ENCODE measurements at regions not wholly inside any gene's neighbourhood (a gene's known extent, or its start where the extent isn't known, plus 50 kb on each side); places are given as distances from the start of the nearest gene placed in this dataset.
"Not testable (repeated sequence)": the region's sequence is repeated elsewhere in the genome, so short reads cannot be mapped to it uniquely, and the experiment has no call there.

DNA sequence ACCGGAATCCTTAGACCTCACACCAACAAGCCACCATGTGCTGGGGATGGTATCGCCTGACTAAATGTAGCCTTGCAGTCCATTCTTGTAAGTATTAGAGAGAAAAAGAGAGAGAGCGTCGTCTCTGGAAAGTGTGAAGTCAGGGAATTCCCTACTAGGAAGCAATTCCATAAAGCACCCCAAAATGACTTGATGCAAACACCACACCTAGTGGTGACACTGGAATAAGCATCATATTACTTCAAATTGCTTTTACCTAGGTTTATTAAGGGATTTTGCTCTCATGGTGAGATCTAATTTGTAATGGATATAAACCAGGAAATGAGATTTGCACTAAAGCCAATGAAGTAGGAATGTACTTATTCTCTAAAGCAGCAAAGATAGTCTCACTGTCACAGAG, 111.4 kb upstream of the METTL9 start:
- not testable (repeated sequence) for DNase-seq (ENCODE audit: low read depth, low spot score)

DNA sequence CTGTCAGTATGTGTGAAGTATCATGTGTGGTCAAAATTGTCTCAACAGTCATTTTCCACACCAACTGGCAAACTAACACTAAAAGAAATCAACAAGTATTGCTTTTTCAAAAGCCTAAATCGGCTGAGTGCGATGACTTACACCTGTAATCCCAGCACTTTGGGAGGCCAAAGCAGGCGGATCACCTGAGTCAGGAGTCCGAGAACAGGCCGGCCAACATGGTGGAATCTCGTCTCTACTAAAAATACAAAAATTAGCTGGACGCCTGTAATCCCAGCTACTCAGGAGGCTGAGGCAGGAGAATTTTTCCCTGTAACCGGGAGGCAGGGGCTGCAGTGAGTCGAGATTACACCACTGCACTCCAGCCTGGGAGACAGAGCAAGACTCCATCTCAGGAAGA, 100.3 kb upstream of the METTL9 start:
- not testable (repeated sequence) for DNase-seq (ENCODE audit: low read depth, low spot score)

DNA sequence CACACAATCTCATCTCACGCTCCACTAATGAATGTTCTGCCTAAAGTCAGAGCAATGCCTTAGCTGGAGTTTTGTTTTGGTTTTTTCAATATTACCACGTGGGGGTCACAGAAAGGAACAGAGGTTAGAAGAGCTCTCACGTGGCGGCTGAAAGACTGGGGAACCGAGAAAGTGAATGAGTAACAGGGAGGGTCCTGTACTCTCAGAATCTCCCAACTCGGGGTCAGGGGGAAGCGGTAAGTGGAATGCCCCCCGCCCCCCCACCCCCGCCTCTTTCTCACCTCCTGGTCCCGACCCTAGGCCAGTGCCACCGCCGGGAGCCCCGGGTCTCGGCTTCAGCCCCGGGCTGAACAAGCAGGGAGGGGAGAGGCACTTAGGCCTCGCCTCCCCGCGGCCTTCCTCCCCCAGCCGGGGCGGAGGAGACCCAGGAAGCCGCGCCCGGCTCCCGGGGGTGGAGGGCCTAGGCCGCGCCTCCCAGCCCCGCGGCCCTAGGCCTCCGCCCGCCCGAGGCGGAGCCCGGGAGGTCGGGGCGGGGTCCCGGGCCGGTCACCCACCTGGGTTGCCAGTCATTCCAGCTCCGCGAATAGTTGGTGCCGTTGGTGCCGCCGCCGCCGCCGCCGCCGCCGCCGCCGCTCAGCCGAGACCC, 98.0 kb upstream of the METTL9 start:
- not testable (repeated sequence) for DNase-seq (ENCODE audit: low read depth, low spot score)

DNA sequence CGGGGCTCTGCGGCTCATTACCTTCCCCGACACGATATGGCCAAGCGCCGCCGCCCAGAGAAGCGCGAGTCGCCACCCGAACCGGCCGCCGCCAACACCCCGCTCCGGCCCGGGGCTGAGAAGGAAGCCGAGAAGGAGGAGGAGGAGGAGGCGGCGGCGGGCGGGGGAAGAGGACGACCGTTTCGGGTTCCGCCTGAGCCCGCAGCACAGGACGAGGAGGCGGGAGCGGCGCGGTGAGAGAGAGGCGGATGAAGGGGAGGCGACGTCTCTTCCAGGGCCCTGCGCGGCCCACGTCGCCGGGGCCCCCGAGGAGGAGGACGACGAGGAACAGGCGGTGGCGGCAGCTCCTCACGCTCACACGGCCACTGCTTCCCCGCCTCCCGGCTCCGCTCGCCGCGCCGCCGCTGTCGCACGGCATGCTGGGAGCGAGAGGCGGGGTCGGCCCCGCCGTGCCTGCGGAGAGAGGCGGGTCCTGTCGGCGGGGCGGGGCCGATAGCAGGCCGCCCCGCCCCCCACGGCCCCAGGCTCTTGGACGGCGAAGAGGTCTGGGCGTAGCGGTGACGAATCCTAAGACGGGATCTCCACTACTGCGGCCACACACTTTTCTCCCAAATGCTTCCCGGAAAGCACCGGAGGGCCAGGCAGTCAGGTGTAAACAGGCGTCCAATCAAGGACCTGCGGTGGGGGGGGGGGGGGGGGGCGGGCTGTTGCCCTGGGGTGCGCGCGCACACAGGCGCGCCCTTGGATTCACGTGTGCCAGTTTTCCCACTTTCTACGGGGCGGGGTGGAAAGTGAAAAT, 97.3 kb upstream of the METTL9 start:
- peak; percentile 70 for DNase-seq (ENCODE audit: low read depth, low spot score)

GRCh38 chr16:21503574-21503920, 95.8 kb upstream of the METTL9 start:
- DNase-seq (ENCODE audit: low read depth, low spot score): not testable (repeated sequence)

DNA sequence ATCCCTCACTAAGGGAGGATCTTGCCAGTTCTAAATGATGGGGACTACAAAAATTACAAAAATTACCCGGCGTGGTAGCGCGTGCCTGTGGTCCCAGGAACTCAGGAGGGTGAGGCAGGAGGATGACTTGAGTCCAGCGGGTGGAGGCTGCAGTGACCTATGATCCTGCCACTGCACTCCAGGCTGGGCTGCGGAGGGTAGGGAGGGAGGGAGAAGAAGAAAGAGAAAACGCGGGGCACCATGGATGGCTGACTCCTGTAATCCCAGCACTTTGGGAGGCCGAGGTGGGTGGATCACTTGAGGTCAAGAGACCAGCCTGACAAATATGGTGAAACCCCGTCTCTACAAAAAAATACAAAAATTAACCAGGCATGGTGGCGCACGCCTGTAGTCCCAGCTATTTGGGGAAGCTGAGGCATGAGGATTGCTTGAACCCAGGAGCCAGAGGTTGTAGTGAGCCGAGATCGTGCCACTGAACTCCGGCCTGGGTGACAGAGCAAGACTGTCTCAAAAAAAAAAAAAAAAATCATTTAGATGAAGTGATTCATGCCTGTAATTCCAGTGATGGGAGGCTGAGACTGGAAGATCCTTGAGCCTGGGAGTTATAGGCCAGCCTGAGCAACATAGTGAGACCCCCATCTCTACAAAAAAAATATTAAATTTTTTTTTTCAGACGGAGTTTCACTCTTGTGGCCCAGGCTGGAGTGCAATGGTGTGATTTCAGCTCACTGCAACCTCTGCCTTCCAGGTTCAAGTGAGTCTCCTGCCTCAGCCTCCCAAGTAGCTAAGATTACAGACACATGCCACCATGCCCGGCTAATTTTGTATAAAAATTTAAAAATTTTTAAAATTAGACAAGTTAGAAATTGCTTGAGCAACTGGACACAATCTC, 95.2 kb upstream of the METTL9 start:
- DNase-seq (ENCODE audit: low read depth, low spot score): not testable (repeated sequence)

GRCh38 chr16:21505751-21506520, 93.4 kb upstream of the METTL9 start:
- not testable (repeated sequence) for DNase-seq (ENCODE audit: low read depth, low spot score)

- DNase-seq (ENCODE audit: low read depth, low spot score): not testable (repeated sequence)
Measured at GRCh38 chr16:21506857-21507456, 92.4 kb upstream of the METTL9 start.

DNA sequence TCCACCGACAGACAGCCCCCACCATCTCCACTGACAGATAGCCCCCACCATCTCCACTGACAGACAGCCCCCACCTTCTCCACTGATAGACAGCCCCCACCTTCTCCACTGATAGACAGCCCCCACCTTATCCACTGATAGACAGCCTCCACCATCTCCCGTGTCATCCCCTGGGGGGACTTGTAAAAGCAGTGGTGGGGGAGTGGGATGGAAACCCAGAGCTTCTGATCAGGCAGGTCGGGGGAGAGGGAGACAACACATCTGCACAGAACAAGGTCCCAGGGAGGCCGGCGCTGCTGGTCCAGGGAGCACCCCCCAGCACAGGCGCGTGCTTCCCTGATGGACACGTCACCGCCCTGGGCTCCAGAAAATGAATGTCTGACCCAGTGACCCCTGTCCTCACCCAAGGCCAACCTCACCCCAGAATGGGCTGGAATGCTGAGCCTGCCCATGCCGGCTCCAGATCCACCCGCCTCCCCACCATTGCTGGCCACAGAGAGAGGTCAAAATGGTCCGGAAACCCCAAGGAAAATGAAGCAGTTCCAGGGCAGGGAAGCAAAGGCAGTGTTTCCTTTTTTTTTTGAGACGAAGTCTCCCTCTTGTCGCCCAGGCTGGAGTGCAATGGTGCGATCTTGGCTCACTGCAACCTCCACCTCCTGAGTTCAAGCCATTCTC, 91.6 kb upstream of the METTL9 start:
- not testable (repeated sequence) for DNase-seq (ENCODE audit: low read depth, low spot score)

- DNase-seq (ENCODE audit: low read depth, low spot score): not testable (repeated sequence)
Measured at GRCh38 chr16:21508661-21509436, 90.5 kb upstream of the METTL9 start.

DNA sequence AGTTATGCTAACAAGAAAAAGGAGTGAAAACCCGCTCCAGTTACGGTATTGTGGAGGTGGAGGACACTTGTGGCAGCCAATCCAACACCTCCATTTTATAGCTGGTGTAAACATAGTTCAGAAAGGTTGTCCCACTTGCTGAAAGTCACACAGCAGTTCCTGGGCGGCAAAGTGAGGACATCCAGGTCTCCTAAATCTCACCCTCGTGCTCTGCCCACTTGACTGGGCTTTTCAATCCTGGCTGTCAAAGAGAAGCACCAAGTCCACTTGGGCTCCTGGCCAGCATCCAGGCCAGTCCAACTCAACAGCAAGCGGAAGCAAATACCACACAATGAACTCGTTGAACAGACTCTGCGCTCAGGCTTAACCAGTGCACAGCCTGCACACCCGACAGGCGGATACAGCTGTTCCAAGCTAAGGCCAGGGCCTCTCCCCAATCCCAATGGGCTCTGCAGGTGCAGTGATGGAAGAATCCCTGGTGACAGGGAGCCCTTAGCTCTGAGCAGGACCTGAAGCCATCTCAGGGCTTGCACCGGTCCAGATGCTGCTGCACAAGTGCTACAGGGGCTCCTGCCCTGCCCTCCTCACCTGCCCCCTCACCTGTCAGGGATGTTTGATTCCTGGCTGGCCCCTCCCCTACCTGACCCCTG, 89.8 kb upstream of the METTL9 start:
- not testable (repeated sequence) for DNase-seq (ENCODE audit: low read depth, low spot score)

DNA sequence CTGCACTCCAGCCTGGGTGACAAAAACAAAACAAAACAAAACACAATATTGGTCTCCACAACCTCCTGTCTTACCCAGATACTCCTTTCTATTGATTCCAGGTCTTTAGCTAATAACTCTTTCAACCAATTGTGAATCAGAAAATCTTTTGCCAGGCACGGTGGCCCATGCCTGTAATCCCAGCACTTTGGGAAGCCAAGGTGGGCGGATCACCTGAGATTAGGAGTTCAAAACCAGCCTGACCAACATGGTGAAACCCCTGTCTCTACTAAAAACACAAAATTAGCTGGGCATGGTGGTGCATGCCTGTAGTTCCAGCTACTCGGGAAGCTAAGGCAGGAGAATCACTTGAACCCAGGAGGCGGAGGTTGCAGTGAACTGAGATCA, 88.5 kb upstream of the METTL9 start:
- DNase-seq (ENCODE audit: low read depth, low spot score): not testable (repeated sequence)

DNA sequence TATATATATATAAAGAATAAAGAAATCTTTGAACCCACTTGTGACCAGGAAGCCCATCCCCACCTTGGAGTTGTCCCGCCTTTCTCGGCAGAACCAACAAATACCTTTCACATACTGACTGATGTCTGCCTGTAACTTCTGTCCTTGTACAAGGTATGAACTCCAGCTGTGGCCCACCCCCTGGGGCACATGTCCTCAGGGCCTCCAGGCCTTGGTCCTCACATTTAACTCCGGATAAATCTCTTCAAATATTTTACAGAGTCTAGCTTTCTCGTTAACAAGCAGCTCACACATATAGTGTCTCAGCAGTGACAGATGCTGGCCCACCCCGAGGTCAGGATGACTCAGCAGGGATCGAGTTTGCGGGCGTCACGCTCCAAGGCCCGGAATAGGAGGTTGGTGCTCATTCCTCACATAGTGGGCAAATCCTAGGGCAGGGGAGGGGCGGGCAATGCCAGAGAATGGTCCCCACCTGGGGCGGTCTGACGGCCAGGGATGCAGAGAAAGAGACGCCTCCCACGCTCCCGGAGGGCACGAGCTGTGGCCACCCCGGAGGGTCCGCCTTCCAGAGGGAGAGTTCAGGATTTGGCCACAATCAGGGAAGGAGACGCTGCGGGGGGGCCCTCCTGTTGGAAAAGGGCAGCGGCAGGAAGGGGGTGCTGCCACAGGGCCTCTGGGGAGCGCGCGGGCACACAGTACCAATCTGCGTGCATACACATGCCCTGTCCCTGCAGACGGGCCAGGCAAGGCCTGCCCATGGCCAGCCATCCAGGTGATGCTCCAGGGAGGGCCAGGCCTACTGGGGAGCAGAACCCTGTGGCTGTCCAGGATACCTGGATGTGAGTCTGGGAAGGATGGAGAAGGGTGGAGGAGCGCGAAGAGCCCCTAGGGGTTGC, 87.8 kb upstream of the METTL9 start:
- not testable (repeated sequence) for DNase-seq (ENCODE audit: low read depth, low spot score)

DNA sequence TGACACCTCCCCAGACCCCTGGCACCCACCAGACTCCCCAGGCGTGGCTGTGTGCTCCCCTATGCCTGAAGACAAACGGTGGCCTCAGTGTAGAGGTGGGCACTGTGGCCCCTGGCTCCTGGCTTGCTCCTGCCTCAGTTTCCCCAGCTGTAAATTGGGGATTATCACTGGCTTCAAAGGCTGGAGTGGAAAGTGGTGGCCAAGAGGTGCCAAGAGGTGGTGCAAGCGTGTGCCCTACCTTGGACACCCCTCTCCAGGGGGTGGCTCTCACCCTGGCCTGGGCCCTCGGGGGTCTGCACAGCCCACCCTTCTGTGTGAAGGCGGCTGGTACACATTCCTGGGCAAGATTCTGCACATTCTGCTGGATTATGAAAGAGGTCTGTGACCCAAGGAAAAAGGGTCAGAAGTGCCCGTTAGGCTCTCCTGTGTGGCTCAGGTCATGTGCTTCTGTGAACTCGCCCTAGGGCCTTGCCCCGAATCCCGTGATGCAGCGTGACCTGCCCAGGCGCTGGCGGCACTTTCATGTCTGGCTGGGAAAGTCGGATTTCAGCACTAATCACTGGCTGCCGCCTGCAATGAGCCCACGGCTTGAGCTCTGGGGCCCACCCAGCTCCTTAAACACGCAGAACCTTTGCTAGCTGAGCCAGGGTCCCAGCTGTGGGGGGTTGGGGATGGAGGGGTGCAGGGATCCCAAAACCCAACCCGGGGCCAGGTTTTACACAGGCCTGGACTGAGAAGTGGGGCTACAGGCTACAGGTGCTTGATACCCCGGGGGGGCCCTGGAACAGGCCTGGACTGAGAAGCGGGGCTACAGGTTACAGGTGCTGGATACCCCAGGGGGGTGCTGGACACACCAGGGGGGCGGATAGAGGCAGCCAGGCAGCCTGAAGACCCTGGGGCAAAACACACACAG, 86.8 kb upstream of the METTL9 start:
- not testable (repeated sequence) for DNase-seq (ENCODE audit: low read depth, low spot score)

GRCh38 chr16:21513337-21513741, 86.0 kb upstream of the METTL9 start:
- DNase-seq (ENCODE audit: low read depth, low spot score): not testable (repeated sequence)

- not testable (repeated sequence) for DNase-seq (ENCODE audit: low read depth, low spot score)
Measured at GRCh38 chr16:21513812-21514473, 85.4 kb upstream of the METTL9 start.
